ENCODE measurements at regions not wholly inside any gene's neighbourhood (a gene's known extent, or its start where the extent isn't known, plus 50 kb on each side); places are given as distances from the start of the nearest gene placed in this dataset.
"Not testable (repeated sequence)": the region's sequence is repeated elsewhere in the genome, so short reads cannot be mapped to it uniquely, and the experiment has no call there.

DNA sequence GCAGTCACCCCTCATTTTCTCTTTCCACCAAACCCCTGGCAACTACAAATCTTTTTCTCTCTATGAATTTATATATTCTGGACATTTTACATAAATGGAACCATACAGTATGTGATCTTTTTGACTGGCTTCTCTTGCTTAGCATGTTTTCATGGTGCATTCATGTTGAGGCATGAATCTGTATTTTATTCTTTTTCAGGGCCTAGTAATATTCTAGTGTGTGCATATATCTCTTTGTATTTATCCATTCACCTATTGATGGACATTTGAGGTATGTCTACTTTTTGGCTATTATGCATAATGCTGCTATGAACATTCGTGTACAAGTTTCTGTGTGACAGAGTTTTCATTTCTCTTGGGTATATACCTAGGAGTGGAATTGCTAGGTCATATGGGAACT is 78.2 kb downstream of the HACD1 start:
- H3K4me1 Mint-ChIP-seq (ENCODE audit: low read depth), result no peaks in the 10 kb centered on the region
- H3K36me3 Mint-ChIP-seq, result no peaks in the 10 kb centered on the region
- DNase-seq, result no peak
- peaks cover 10% of the 10 kb centered on the region for H3K9me3 Mint-ChIP-seq
- no peaks in the 10 kb centered on the region for H3K27me3 Mint-ChIP-seq
- H3K27ac Mint-ChIP-seq, result no peak overlapping the region
- CTCF ChIA-PET, result no interaction called here
- intact Hi-C loops (cut with micrococcal nuclease), result no loop called here
- H3K4me3 Mint-ChIP-seq, result no peak overlapping the region
- POLR2A ChIA-PET, result no interaction called here

DNA sequence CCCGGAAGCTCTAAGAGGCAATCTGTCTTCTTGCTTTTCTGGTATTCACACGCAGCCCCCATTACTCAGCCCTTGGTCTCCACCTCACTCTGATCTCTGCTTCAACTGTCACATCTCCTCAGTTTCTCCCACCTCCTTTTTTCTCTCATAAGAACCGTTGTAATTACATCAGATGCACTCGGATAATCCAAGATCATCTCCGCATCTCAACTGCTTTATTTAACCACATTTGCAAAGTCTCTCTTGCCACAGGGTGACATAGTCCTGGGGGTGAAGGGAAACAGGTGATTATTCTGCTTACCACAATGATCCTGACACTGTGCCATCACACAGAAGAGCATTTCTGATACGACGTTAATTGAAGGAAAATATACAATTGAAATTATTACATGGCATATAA is 79.9 kb downstream of the HACD1 start:
- H3K4me1 Mint-ChIP-seq (ENCODE audit: low read depth), result no peaks in the 10 kb centered on the region
- intact Hi-C loops (cut with micrococcal nuclease), result no loop called here
- ChIA-PET POLR2A (no interaction called here), CTCF (no interaction called here)
- H3K4me3 Mint-ChIP-seq, result no peak overlapping the region
- H3K36me3 Mint-ChIP-seq, result no peaks in the 10 kb centered on the region
- no peak overlapping the region for H3K27ac Mint-ChIP-seq
- H3K27me3 Mint-ChIP-seq, result no peaks in the 10 kb centered on the region
- peaks cover 10% of the 10 kb centered on the region for H3K9me3 Mint-ChIP-seq
- no peak for DNase-seq

DNA sequence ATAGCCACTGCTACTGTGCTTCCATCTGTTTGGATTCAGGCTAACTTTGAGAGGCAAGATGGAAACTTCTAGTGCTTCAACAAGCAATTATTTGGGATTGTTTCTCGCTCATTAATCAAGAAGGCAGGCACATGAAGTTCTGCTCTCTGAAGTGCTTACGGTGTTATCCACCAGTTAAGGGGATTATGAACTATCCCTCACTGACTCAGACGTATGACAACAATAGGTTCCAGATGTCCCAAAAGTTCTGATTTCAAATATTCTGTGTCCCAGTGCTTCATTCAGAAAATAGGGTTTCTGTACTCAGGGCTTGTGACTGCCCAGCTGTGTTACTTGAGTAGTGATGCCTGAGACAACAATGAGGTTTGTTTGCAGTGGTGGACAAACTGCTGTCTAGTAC is 81.0 kb downstream of the HACD1 start:
- intact Hi-C loops (cut with micrococcal nuclease), result no loop called here
- Mint-ChIP-seq H3K36me3 (no peaks in the 10 kb centered on the region), H3K9me3 (peaks cover 10% of the 10 kb centered on the region), H3K27me3 (no peaks in the 10 kb centered on the region), H3K4me3 (no peak overlapping the region), H3K27ac (no peak overlapping the region), H3K4me1 (ENCODE audit: low read depth) (no peaks in the 10 kb centered on the region)
- no peak for DNase-seq
- POLR2A ChIA-PET, result no interaction called here
- CTCF ChIA-PET, result no interaction called here

- Mint-ChIP-seq H3K4me3 (no peak overlapping the region), H3K27me3 (no peaks in the 10 kb centered on the region), H3K4me1 (ENCODE audit: low read depth) (no peaks in the 10 kb centered on the region), H3K27ac (no peak overlapping the region), H3K9me3 (peaks cover under 1% of the 10 kb centered on the region), H3K36me3 (no peaks in the 10 kb centered on the region)
- intact Hi-C loops (cut with micrococcal nuclease), result no loop called here
- DNase-seq, result no peak
- POLR2A ChIA-PET, result no interaction called here
- CTCF ChIA-PET, result no interaction called here
Observed at GRCh38 chr10:17533731-17534130, 79.3 kb upstream of the ST8SIA6 start.

GRCh38 chr10:17528306-17528862 is 74.0 kb upstream of the ST8SIA6 start:
- ChIA-PET POLR2A (no interaction called here), CTCF (no interaction called here)
- peaks cover 2% of the 10 kb centered on the region for H3K27me3 Mint-ChIP-seq
- no peaks in the 10 kb centered on the region for H3K9me3 Mint-ChIP-seq
- intact Hi-C loops (cut with micrococcal nuclease), result no loop called here
- DNase-seq, result no peak
- no peak overlapping the region for H3K4me3 Mint-ChIP-seq
- no peaks in the 10 kb centered on the region for H3K36me3 Mint-ChIP-seq
- H3K27ac Mint-ChIP-seq, result no peak overlapping the region
- no peaks in the 10 kb centered on the region for H3K4me1 Mint-ChIP-seq (ENCODE audit: low read depth)

DNA sequence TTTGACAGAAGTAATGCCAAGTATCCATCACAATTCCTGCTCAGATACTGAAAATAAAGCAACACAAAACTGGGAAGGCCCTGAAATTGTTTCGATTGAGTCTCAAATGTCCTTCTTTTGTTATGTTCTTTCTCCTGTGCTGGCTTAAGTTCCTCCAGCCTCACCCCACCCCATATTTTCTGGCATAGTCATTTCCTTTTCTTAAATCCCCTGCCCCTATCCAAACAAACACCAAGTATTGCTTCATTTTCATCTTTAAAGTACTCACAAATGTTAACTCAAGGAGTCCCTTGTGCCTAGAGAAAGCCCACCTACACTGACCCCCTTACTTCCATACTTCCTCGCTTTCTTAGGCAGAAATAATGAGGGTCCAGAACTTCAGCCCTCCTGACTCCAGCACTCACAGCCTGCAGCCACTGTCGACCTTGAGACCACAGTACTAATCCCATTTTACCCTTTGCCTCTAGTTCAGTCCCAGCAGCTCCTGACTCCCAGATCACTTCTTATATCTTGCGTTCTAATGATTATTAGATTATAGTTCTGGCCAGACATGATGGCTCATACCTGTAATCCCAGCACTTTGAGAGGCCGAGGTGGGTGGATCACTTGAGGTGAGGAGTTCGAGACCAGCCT is 73.2 kb upstream of the ST8SIA6 start:
- Mint-ChIP-seq H3K9me3 (no peaks in the 10 kb centered on the region), H3K4me3 (no peak overlapping the region), H3K27ac (no peak overlapping the region), H3K4me1 (ENCODE audit: low read depth) (no peaks in the 10 kb centered on the region), H3K27me3 (peaks cover 2% of the 10 kb centered on the region), H3K36me3 (no peaks in the 10 kb centered on the region)
- intact Hi-C loops (cut with micrococcal nuclease), result no loop called here
- POLR2A ChIA-PET, result no interaction called here
- no peak for DNase-seq
- CTCF ChIA-PET, result interaction anchor here (0.8 kb wide), 1 partner anchor 16 kb away, joined by 3 read pairs; no protein-coding TSS in a partner anchor

- H3K4me3 Mint-ChIP-seq; H3K4me1 Mint-ChIP-seq (ENCODE audit: low read depth); DNase-seq; H3K36me3 Mint-ChIP-seq; H3K9me3 Mint-ChIP-seq; H3K27ac Mint-ChIP-seq; intact Hi-C loops (cut with micrococcal nuclease); POLR2A ChIA-PET; H3K27me3 Mint-ChIP-seq: not testable (repeated sequence)
- CTCF ChIA-PET, result interaction anchor here (0.8 kb wide), 1 partner anchor 15 kb away, joined by 3 read pairs; no protein-coding TSS in a partner anchor
Observed at GRCh38 chr10:17526571-17526970, 72.2 kb upstream of the ST8SIA6 start.

DNA sequence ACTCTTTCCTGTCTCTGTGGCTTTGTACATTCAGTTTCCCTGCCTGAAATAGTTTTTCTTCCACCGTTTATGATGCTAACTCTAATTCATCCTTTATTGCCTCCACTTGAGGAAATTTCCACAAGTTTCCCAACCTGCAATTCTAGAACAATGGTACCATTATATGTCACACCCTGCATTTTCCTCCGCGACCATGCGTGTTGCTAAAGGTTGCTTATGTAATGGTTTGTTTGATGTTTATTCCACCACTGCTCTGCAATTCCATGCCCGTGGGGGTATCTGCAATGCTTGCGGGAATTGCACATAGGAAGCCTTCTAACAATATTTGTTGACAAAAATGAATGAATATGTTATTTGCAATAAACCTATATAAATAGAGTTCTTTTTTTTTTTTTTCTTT is 69.5 kb upstream of the ST8SIA6 start:
- no peak for DNase-seq
- CTCF ChIA-PET, result no interaction called here

GRCh38 chr10:17523246-17523753 is 68.9 kb upstream of the ST8SIA6 start:
- no peak overlapping the region for H3K4me3 Mint-ChIP-seq

More for the DNA sequence above, 69.5 kb upstream of the ST8SIA6 start:
- H3K27me3 Mint-ChIP-seq, result peaks cover 4% of the 10 kb centered on the region
- H3K27ac Mint-ChIP-seq, result no peak overlapping the region
- H3K4me3 Mint-ChIP-seq, result no peak overlapping the region
- intact Hi-C loops (cut with micrococcal nuclease), result no loop called here
- H3K9me3 Mint-ChIP-seq, result no peaks in the 10 kb centered on the region
- H3K36me3 Mint-ChIP-seq, result no peaks in the 10 kb centered on the region
- no peaks in the 10 kb centered on the region for H3K4me1 Mint-ChIP-seq (ENCODE audit: low read depth)
- POLR2A ChIA-PET, result no interaction called here

DNA sequence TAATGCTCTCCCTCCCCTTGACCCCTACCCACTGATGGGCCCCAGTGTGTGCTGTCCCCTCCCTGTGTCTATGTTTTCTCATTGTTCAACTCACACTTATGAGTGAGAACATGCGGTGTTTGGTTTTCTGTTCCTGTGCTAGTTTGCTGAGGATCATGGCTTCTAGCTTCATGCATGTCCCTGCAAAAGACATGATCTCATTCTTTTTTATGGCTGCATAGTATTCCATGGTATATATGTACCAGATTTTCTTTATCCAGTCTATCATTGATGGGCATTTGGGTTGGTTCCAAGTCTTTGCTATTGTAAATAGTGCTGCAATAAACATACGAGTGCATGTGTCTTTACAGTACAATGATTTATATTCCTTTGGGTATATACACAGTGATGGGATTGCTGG is 67.9 kb upstream of the ST8SIA6 start:
- H3K9me3 Mint-ChIP-seq; H3K4me1 Mint-ChIP-seq (ENCODE audit: low read depth); POLR2A ChIA-PET; intact Hi-C loops (cut with micrococcal nuclease); H3K27ac Mint-ChIP-seq; H3K4me3 Mint-ChIP-seq; CTCF ChIA-PET; DNase-seq; H3K27me3 Mint-ChIP-seq; H3K36me3 Mint-ChIP-seq: not testable (repeated sequence)

More at GRCh38 chr10:17523246-17523753, 68.9 kb upstream of the ST8SIA6 start:
- ChIA-PET POLR2A (no interaction called here), CTCF (no interaction called here)
- H3K9me3 Mint-ChIP-seq, result no peaks in the 10 kb centered on the region
- no peak for DNase-seq
- intact Hi-C loops (cut with micrococcal nuclease), result no loop called here
- H3K27me3 Mint-ChIP-seq, result peaks cover 2% of the 10 kb centered on the region
- H3K27ac Mint-ChIP-seq, result no peak overlapping the region
- no peaks in the 10 kb centered on the region for H3K36me3 Mint-ChIP-seq
- H3K4me1 Mint-ChIP-seq (ENCODE audit: low read depth), result no peaks in the 10 kb centered on the region

- no peak for DNase-seq
- Mint-ChIP-seq H3K36me3 (no peaks in the 10 kb centered on the region), H3K9me3 (no peaks in the 10 kb centered on the region), H3K4me3 (no peak overlapping the region), H3K27me3 (peaks cover 2% of the 10 kb centered on the region), H3K4me1 (ENCODE audit: low read depth) (no peaks in the 10 kb centered on the region), H3K27ac (no peak overlapping the region)
- ChIA-PET CTCF (no interaction called here), POLR2A (no interaction called here)
- intact Hi-C loops (cut with micrococcal nuclease), result no loop called here
Observed at GRCh38 chr10:17519457-17519856, 65.1 kb upstream of the ST8SIA6 start.

DNA sequence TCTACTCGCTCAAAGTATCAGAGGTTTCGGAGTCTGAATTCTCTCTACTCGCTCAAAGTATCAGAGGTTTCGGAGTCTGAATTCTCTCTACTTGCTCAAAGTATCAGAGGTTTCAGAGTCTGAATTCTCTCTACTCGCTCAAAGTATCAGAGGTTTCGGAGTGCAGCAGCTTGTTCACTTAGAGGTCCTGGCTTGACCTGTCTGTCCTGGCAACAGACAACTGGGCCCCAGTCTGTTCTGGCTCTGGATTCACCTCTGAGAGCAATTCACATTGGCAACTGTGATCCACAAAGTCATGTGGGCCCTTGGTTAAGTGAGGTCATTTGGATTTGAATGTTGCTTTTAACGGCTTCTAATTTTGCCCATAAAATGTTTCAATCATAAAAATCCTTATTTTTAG is 63.9 kb upstream of the ST8SIA6 start:
- H3K36me3 Mint-ChIP-seq, result no peaks in the 10 kb centered on the region

GRCh38 chr10:17516376-17516775 is 62.0 kb upstream of the ST8SIA6 start:
- H3K27ac Mint-ChIP-seq, result no peak overlapping the region
- H3K9me3 Mint-ChIP-seq, result no peaks in the 10 kb centered on the region
- H3K27me3 Mint-ChIP-seq, result peaks cover 2% of the 10 kb centered on the region
- no peaks in the 10 kb centered on the region for H3K36me3 Mint-ChIP-seq
- ChIA-PET CTCF (no interaction called here), POLR2A (no interaction called here)
- no peak for DNase-seq
- peaks cover 14% of the 10 kb centered on the region for H3K4me1 Mint-ChIP-seq (ENCODE audit: low read depth)
- no peak overlapping the region for H3K4me3 Mint-ChIP-seq
- intact Hi-C loops (cut with micrococcal nuclease), result no loop called here

More for the DNA sequence above, 63.9 kb upstream of the ST8SIA6 start:
- no peak for DNase-seq
- Mint-ChIP-seq H3K9me3 (no peaks in the 10 kb centered on the region), H3K4me3 (no peak overlapping the region), H3K4me1 (ENCODE audit: low read depth) (no peaks in the 10 kb centered on the region), H3K27me3 (peaks cover 2% of the 10 kb centered on the region), H3K27ac (no peak overlapping the region)
- intact Hi-C loops (cut with micrococcal nuclease), result no loop called here
- ChIA-PET CTCF (no interaction called here), POLR2A (interaction anchor here (0.5 kb wide), 1 partner anchor 523 kb away, joined by 4 read pairs; no protein-coding TSS in a partner anchor)

Data from activated CD4-positive, alpha-beta memory T cell treated with anti-CD3 and anti-CD28 coated beads for 36 hours (primary cell).